ENCODE measurements at regions not wholly inside any gene's neighbourhood (a gene's known extent, or its start where the extent isn't known, plus 50 kb on each side); places are given as distances from the start of the nearest gene placed in this dataset.
"Not testable (repeated sequence)": the region's sequence is repeated elsewhere in the genome, so short reads cannot be mapped to it uniquely, and the experiment has no call there.

DNA sequence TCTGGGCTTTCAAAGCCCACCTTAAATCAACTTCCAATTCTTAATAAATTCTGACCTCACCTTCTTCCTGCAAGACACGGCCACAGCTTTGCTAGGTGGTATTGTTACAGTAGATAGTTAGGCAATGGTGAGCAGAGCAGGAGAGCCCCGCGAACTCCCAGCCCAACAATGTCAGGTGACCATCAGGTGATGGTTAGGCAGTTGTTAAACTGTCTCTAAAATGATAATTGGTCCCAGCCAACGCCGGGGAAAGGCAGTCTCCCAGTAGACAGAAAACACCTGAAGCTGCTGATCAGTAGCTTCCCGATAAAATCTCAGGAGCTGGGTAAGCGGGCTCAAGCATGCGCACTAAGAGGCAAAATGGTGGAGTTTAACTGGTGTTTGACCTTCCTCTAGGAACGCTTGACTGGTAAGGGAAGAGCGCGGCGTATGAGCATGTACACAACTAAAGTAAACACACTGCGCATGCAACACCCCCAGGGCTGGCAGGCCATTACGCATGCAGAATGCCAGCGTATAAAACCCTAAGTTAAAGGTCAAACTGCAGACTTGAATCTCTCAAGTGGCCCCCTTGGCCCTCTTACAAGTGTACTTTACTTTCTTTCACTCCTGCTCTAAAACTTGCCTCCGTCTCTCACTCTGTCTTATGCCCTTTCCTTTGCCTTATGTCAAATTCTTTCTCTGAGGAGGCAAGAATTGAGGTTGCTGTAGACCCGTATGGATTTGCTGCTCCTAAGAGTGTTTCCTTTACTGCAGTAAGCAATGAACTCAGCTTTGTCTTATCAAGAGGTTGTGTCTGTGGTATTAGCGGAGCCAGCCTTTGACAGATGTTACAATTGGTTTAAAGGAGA lies 113.5 kb downstream of the C12orf75 start:
- Histone ChIP-seq H3K36me3 (ENCODE audit: insufficient read depth, low read depth, low read length) (no peaks in the 10 kb centered on the region), H3K27me3 (ENCODE audit: insufficient read depth, low read length) (no peaks in the 10 kb centered on the region), H3K4me1 (ENCODE audit: insufficient read depth, low read length) (peaks cover 20% of the 10 kb centered on the region), H3K9me3 (ENCODE audit: insufficient read depth, low read depth, low read length) (peaks cover 7% of the 10 kb centered on the region), H3K4me3 (ENCODE audit: low read length) (no peak overlapping the region), H3K9ac (ENCODE audit: low read depth, low read length) (no peak overlapping the region), H3K27ac (ENCODE audit: low read length) (no peak overlapping the region)

DNA sequence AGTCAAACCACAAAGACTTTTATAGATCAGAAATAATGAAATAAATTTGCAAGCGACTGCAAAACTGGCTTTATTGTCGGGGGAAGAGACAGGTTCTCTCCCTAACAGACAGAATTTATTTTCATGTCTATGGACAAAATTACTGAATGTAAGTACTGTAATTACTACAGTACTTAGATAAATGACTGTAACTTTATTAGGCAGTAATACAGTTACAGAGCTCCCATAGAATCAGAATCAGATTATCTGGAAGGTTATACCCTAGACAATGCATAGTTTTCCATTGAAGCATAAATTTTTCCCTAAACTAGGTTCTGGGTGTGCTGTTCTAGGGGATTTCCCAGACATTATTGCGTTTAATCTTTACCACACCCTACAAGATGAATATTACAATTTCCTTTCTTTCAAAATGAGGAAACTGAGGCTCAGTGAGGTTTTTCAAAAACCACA lies 114.2 kb downstream of the C12orf75 start:
- H3K27ac ChIP-seq (ENCODE audit: low read length), result no peak overlapping the region
- no peak overlapping the region for H3K4me3 ChIP-seq (ENCODE audit: low read length)
- no peaks in the 10 kb centered on the region for H3K27me3 ChIP-seq (ENCODE audit: insufficient read depth, low read length)
- H3K9me3 ChIP-seq (ENCODE audit: insufficient read depth, low read depth, low read length), result 0 out of 2 replicates have a peak, but pooled peaks cover under 1% of the 10 kb centered on the region
- no peak overlapping the region for H3K9ac ChIP-seq (ENCODE audit: low read depth, low read length)
- no peaks in the 10 kb centered on the region for H3K36me3 ChIP-seq (ENCODE audit: insufficient read depth, low read depth, low read length)
- H3K4me1 ChIP-seq (ENCODE audit: insufficient read depth, low read length), result peaks cover 20% of the 10 kb centered on the region

GRCh38 chr12:105445249-105445648 lies 114.8 kb downstream of the C12orf75 start:
- H3K4me3 ChIP-seq (ENCODE audit: low read length), result no peak overlapping the region
- no peak overlapping the region for H3K27ac ChIP-seq (ENCODE audit: low read length)
- no peak overlapping the region for H3K9ac ChIP-seq (ENCODE audit: low read depth, low read length)
- H3K4me1 ChIP-seq (ENCODE audit: insufficient read depth, low read length), result peaks cover 20% of the 10 kb centered on the region
- H3K36me3 ChIP-seq (ENCODE audit: insufficient read depth, low read depth, low read length), result no peaks in the 10 kb centered on the region
- H3K27me3 ChIP-seq (ENCODE audit: insufficient read depth, low read length), result no peaks in the 10 kb centered on the region
- H3K9me3 ChIP-seq (ENCODE audit: insufficient read depth, low read depth, low read length), result no peaks in the 10 kb centered on the region

GRCh38 chr12:105445649-105446048 lies 115.2 kb downstream of the C12orf75 start:
- Histone ChIP-seq H3K36me3 (ENCODE audit: insufficient read depth, low read depth, low read length) (no peaks in the 10 kb centered on the region), H3K4me1 (ENCODE audit: insufficient read depth, low read length) (peaks cover 20% of the 10 kb centered on the region), H3K9me3 (ENCODE audit: insufficient read depth, low read depth, low read length) (no peaks in the 10 kb centered on the region), H3K27ac (ENCODE audit: low read length) (no peak overlapping the region), H3K27me3 (ENCODE audit: insufficient read depth, low read length) (no peaks in the 10 kb centered on the region), H3K9ac (ENCODE audit: low read depth, low read length) (no peak overlapping the region), H3K4me3 (ENCODE audit: low read length) (no peak overlapping the region)

DNA sequence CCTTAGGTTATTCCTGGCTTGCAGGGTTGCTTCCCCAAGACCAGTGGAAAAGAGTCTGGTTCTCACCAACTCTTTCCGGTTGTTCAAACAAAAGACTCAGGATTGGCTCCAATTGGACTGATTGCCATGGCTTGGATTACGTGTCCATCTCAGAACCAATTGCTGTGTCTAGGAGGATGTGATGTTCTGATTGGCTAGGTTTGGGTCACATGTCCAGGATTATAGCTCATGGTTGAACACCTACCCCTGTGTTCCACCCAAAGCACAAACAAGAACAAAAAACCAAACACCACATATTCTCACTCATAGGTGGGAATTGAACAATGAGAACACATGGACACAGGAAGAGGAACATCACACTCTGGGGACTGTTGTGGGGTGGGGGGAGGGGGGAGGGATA lies 116.0 kb downstream of the C12orf75 start:
- peaks cover 20% of the 10 kb centered on the region for H3K4me1 ChIP-seq (ENCODE audit: insufficient read depth, low read length)
- not testable (repeated sequence) for H3K27me3 ChIP-seq (ENCODE audit: insufficient read depth, low read length); H3K27ac ChIP-seq (ENCODE audit: low read length); H3K36me3 ChIP-seq (ENCODE audit: insufficient read depth, low read depth, low read length); H3K9ac ChIP-seq (ENCODE audit: low read depth, low read length); H3K4me3 ChIP-seq (ENCODE audit: low read length); H3K9me3 ChIP-seq (ENCODE audit: insufficient read depth, low read depth, low read length)

GRCh38 chr12:105449431-105449830 lies 118.9 kb downstream of the C12orf75 start:
- Histone ChIP-seq H3K27ac (ENCODE audit: low read length) (no peak overlapping the region), H3K9ac (ENCODE audit: low read depth, low read length) (no peak overlapping the region), H3K4me1 (ENCODE audit: insufficient read depth, low read length) (peaks cover 13% of the 10 kb centered on the region), H3K36me3 (ENCODE audit: insufficient read depth, low read depth, low read length) (no peaks in the 10 kb centered on the region), H3K27me3 (ENCODE audit: insufficient read depth, low read length) (no peaks in the 10 kb centered on the region), H3K4me3 (ENCODE audit: low read length) (no peak overlapping the region), H3K9me3 (ENCODE audit: insufficient read depth, low read depth, low read length) (no peaks in the 10 kb centered on the region)

DNA sequence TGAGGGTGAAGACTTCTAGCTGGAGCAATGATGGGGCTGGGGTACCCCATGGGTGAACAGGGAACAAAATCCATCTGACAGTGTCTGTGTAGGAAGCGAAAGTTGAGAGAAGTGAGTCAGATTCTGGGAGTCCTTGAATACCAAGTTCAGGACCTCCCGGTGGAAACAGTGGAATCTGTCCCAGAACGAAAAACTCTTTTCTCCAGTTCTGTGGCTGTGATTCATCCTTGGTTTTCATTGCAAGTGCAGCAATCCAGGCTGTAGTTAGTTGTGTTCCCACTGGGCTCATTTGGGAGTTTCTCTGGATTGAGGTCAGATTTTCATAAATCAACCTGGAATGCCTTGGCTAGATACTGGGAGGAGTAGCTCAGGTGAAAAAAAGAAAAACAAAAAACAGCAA lies 120.7 kb downstream of the C12orf75 start:
- Histone ChIP-seq H3K36me3 (ENCODE audit: insufficient read depth, low read depth, low read length) (no peaks in the 10 kb centered on the region), H3K27me3 (ENCODE audit: insufficient read depth, low read length) (no peaks in the 10 kb centered on the region), H3K9ac (ENCODE audit: low read depth, low read length) (no peak overlapping the region), H3K4me1 (ENCODE audit: insufficient read depth, low read length) (no peaks in the 10 kb centered on the region), H3K4me3 (ENCODE audit: low read length) (no peak overlapping the region), H3K9me3 (ENCODE audit: insufficient read depth, low read depth, low read length) (no peaks in the 10 kb centered on the region), H3K27ac (ENCODE audit: low read length) (no peak overlapping the region)

DNA sequence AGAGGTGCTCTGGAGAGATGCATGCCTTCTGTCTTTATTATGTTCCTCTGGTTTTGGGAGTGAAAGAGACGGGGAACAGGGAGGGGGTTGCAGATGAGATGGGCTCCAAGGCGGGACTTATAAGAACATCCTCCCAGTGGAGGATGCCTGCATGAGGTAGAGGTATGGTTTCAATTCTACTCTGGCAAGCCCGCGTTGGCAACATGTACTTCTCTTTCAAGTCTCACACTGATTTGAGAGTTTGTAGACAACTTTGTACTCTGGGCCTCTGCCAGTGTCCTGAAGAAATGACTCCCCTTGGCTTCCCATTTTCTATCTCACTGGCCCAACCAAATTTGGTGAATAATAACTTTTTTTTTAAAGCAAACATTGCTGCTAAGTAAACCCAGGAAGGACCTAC lies 121.3 kb downstream of the C12orf75 start:
- Histone ChIP-seq H3K4me1 (ENCODE audit: insufficient read depth, low read length) (no peaks in the 10 kb centered on the region), H3K4me3 (ENCODE audit: low read length) (no peak overlapping the region), H3K9ac (ENCODE audit: low read depth, low read length) (no peak overlapping the region), H3K27ac (ENCODE audit: low read length) (no peak overlapping the region), H3K36me3 (ENCODE audit: insufficient read depth, low read depth, low read length) (no peaks in the 10 kb centered on the region), H3K27me3 (ENCODE audit: insufficient read depth, low read length) (no peaks in the 10 kb centered on the region), H3K9me3 (ENCODE audit: insufficient read depth, low read depth, low read length) (no peaks in the 10 kb centered on the region)

GRCh38 chr12:105453316-105453715 lies 122.8 kb downstream of the C12orf75 start:
- Histone ChIP-seq H3K36me3 (ENCODE audit: insufficient read depth, low read depth, low read length) (no peaks in the 10 kb centered on the region), H3K27ac (ENCODE audit: low read length) (no peak overlapping the region)

GRCh38 chr12:105454688-105455087 lies 124.2 kb downstream of the C12orf75 start:
- Histone ChIP-seq H3K27ac (ENCODE audit: low read length) (no peak overlapping the region), H3K4me1 (ENCODE audit: insufficient read depth, low read length) (no peaks in the 10 kb centered on the region), H3K4me3 (ENCODE audit: low read length) (no peak overlapping the region), H3K9ac (ENCODE audit: low read depth, low read length) (no peak overlapping the region), H3K36me3 (ENCODE audit: insufficient read depth, low read depth, low read length) (no peaks in the 10 kb centered on the region), H3K9me3 (ENCODE audit: insufficient read depth, low read depth, low read length) (0 out of 2 replicates have a peak, but pooled peaks cover 5% of the 10 kb centered on the region), H3K27me3 (ENCODE audit: insufficient read depth, low read length) (no peaks in the 10 kb centered on the region)

More at GRCh38 chr12:105453316-105453715, 122.8 kb downstream of the C12orf75 start:
- no peaks in the 10 kb centered on the region for H3K27me3 ChIP-seq (ENCODE audit: insufficient read depth, low read length)
- H3K9ac ChIP-seq (ENCODE audit: low read depth, low read length), result no peak overlapping the region
- no peak overlapping the region for H3K4me3 ChIP-seq (ENCODE audit: low read length)
- no peaks in the 10 kb centered on the region for H3K9me3 ChIP-seq (ENCODE audit: insufficient read depth, low read depth, low read length)
- H3K4me1 ChIP-seq (ENCODE audit: insufficient read depth, low read length), result no peaks in the 10 kb centered on the region

DNA sequence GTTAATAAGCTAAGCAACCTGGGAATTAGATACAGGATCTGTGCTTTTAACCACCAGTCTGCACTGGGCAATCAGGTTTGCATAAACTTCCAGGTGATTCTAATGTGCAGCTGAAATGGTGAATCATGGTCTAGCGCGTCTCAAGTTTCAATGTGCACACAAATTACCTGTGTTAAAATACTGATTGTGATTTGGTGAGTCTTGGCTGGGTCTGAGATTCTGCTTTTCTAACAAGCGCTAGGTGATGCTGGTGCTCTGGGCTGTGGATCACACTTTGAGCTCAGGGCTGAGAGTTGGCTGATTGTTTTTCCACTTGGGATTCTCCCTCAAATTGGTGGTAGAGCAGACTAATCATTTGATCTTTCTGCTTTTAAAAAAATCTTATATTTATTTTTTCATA lies 124.8 kb downstream of the C12orf75 start:
- Histone ChIP-seq H3K4me3 (ENCODE audit: low read length) (no peak overlapping the region), H3K36me3 (ENCODE audit: insufficient read depth, low read depth, low read length) (no peaks in the 10 kb centered on the region), H3K9ac (ENCODE audit: low read depth, low read length) (no peak overlapping the region), H3K27ac (ENCODE audit: low read length) (no peak overlapping the region), H3K9me3 (ENCODE audit: insufficient read depth, low read depth, low read length) (0 out of 2 replicates have a peak, but pooled peaks cover 5% of the 10 kb centered on the region), H3K4me1 (ENCODE audit: insufficient read depth, low read length) (no peaks in the 10 kb centered on the region), H3K27me3 (ENCODE audit: insufficient read depth, low read length) (no peaks in the 10 kb centered on the region)

- Histone ChIP-seq H3K9me3 (ENCODE audit: insufficient read depth, low read depth, low read length) (0 out of 2 replicates have a peak, but pooled peaks cover 5% of the 10 kb centered on the region), H3K9ac (ENCODE audit: low read depth, low read length) (no peak overlapping the region), H3K4me1 (ENCODE audit: insufficient read depth, low read length) (no peaks in the 10 kb centered on the region), H3K36me3 (ENCODE audit: insufficient read depth, low read depth, low read length) (no peaks in the 10 kb centered on the region), H3K4me3 (ENCODE audit: low read length) (no peak overlapping the region), H3K27ac (ENCODE audit: low read length) (no peak overlapping the region), H3K27me3 (ENCODE audit: insufficient read depth, low read length) (no peaks in the 10 kb centered on the region)
Measured at GRCh38 chr12:105457026-105457425, 126.5 kb downstream of the C12orf75 start.
